ENCODE measurements at regions not wholly inside any gene's neighbourhood (a gene's known extent, or its start where the extent isn't known, plus 50 kb on each side); places are given as distances from the start of the nearest gene placed in this dataset.

DNA sequence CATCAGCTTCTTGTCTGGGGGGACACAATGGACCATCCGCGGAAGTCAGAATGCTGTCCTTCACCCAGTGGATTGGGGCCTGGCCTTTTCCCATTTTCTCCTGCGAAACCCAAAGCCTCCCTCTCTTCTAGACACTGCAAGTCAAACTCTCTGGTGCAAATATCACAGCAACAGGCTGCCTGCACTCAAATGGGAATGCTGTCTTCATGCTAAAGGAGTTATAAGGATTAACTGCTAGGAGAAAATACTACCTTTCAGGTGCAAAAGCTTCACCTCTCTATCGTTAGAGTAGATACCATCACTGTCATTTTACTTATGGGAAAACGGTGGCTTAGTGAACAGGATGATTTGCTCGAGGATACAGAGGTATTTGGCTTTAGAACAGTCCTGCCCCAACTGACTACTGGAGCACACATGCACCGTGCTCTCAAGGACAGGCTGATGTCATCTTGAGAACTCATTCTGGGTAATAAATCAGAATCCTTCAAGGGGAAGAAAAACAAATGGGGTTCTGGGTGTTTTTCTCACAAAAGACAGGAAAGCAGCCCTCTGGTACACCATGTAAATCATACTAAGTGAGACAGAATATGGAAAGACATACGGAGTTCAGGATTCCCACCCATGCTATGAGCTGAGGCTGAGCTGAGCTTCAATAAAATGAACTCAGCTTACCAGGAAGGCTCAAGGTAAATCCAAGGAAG lies 100.9 kb downstream of the SAMD9 start:
- Histone ChIP-seq H3K27me3 (replicated peaks in 2 of 5; ENCODE audit: control insufficient read depth in 4 of 5, insufficient read depth in 5 of 5, low read length in 4 of 5) (no peaks in the 10 kb centered on the region), H3K4me1 (ENCODE audit: control extremely low read depth in 1 of 4, control insufficient read depth in 4 of 4, insufficient read depth in 4 of 4, low read length in 3 of 4) (peaks cover 21 to 46% (median 41%) of the 10 kb centered on the region in 4 experiments), H3K4me3 (ENCODE audit: control insufficient read depth in 1 of 7, extremely low read depth in 1 of 7, insufficient read depth in 4 of 7, low read depth in 2 of 7, low read length in 6 of 7) (peak overlapping the region in 3 of 7 experiments; percentile 12 to 48 (median 31)), H3K36me3 (ENCODE audit: control insufficient read depth in 4 of 4, insufficient read depth in 4 of 4, low read length in 3 of 4) (no peaks in the 10 kb centered on the region), H3K27ac (ENCODE audit: insufficient read depth in 1 of 2, low read depth in 1 of 2, low read length in 2 of 2, poor library complexity in 1 of 2, severe bottlenecking in 2 of 2) (peak overlapping the region; percentile 2 to 49), H3K9me3 (ENCODE audit: control extremely low read depth in 1 of 5, control insufficient read depth in 4 of 5, insufficient read depth in 2 of 5, low read depth in 1 of 5, low read length in 4 of 5) (no peaks in the 10 kb centered on the region)
- POLR2A ChIA-PET = no interaction called here
- peak in 2 of 3 donors; percentile 21 to 44 for DNase-seq
- 48% methylated on average over 7 of the region's 8 CpGs for WGBS (ENCODE audit: insufficient coverage)
- CTCF ChIA-PET = no interaction called here

DNA sequence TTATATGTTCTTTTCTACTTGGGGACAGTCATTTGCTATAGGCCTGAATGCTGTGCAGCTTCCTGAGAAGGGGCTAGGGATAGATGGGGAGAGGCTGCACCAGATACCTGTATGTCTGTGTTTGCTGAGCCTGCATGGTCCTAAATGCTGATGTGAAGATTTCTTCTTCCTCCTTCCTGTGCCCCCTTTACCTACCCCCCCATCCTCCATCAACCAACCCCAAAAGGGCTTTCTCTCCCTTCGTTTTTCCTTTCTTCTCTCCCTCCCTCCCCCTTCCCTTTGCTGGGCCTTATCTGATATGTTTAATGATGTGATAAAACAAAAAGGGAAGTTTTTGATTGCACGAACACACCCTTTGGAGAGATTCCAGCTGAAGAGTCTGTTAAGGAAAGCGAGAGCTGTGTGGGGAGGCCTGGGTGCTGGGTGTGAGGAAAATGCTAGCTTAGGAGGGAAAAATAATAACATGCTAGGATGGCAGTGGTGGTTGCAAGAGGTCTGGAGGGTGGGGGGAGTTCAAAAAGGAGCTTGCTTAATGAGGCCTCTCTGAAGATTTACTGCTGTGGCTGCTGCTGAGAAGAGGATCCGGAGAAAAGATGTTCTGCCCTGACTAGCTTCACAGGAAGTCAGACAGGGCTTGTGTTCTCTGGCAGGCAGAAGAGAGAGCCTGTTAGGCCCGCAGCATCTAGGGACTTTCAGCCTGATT lies 101.8 kb downstream of the SAMD9 start:
- Histone ChIP-seq H3K4me3 (ENCODE audit: control insufficient read depth in 1 of 7, extremely low read depth in 1 of 7, insufficient read depth in 4 of 7, low read depth in 2 of 7, low read length in 6 of 7) (peak overlapping the region in 3 of 7 experiments; percentile 37 to 48 (median 45)), H3K27ac (ENCODE audit: insufficient read depth in 1 of 2, low read depth in 1 of 2, low read length in 2 of 2, poor library complexity in 1 of 2, severe bottlenecking in 2 of 2) (peak overlapping the region; percentile 2 to 36), H3K27me3 (replicated peaks in 2 of 5; ENCODE audit: control insufficient read depth in 4 of 5, insufficient read depth in 5 of 5, low read length in 4 of 5) (no peaks in the 10 kb centered on the region), H3K9me3 (ENCODE audit: control extremely low read depth in 1 of 5, control insufficient read depth in 4 of 5, insufficient read depth in 2 of 5, low read depth in 1 of 5, low read length in 4 of 5) (no peaks in the 10 kb centered on the region), H3K36me3 (ENCODE audit: control insufficient read depth in 4 of 4, insufficient read depth in 4 of 4, low read length in 3 of 4) (no peaks in the 10 kb centered on the region), H3K4me1 (ENCODE audit: control extremely low read depth in 1 of 4, control insufficient read depth in 4 of 4, insufficient read depth in 4 of 4, low read length in 3 of 4) (peaks cover 21 to 46% (median 41%) of the 10 kb centered on the region in 4 experiments)
- ChIA-PET POLR2A (interaction anchor here (0.6 kb wide), 1 partner anchor 169 kb away, joined by 4 read pairs; no protein-coding TSS in a partner anchor), CTCF (no interaction called here)
- 0% methylated on average over 4 of the region's 5 CpGs for WGBS (ENCODE audit: insufficient coverage)
- peak; percentile 46 to 92 (median 86) for DNase-seq

DNA sequence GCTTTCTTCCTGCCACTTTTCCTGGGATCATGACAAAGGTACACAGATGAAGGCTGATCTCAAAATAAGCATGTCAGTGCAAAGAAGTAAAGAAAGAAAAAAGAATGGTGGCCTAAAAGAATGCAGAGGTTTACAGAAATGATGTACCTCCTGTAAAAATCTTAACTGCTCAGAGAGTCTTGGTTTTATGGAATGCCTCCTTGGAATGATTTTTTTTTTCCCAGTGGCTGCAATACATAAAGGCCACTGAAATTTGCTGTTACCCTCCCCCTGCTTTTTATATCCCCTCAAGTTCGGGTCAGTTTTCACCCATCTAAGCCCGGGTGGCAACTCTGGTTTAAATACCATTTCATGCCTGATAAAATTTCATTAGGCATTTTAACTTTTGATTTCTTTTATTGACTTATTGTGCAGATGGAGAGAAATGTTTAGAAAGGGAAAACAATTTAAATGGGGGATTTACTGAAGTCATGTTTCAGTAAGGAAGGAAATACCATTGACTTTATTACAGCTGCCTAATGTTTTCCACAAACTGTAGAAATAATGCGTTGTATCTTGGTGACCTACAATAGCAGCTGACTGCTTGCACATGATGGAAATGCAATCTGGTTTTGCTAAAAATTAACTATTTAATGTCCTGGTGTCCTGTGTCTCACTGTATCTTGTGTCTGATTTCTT lies 102.5 kb downstream of the SAMD9 start:
- Histone ChIP-seq H3K4me3 (ENCODE audit: control insufficient read depth in 1 of 7, extremely low read depth in 1 of 7, insufficient read depth in 4 of 7, low read depth in 2 of 7, low read length in 6 of 7) (peak overlapping the region in 2 of 7 experiments; percentile 20 to 45), H3K9me3 (ENCODE audit: control extremely low read depth in 1 of 5, control insufficient read depth in 4 of 5, insufficient read depth in 2 of 5, low read depth in 1 of 5, low read length in 4 of 5) (no peaks in the 10 kb centered on the region), H3K27ac (ENCODE audit: insufficient read depth in 1 of 2, low read depth in 1 of 2, low read length in 2 of 2, poor library complexity in 1 of 2, severe bottlenecking in 2 of 2) (no peak overlapping the region), H3K27me3 (replicated peaks in 2 of 5; ENCODE audit: control insufficient read depth in 4 of 5, insufficient read depth in 5 of 5, low read length in 4 of 5) (no peaks in the 10 kb centered on the region), H3K36me3 (ENCODE audit: control insufficient read depth in 4 of 4, insufficient read depth in 4 of 4, low read length in 3 of 4) (no peaks in the 10 kb centered on the region), H3K4me1 (ENCODE audit: control extremely low read depth in 1 of 4, control insufficient read depth in 4 of 4, insufficient read depth in 4 of 4, low read length in 3 of 4) (peaks cover 21 to 46% (median 41%) of the 10 kb centered on the region in 4 experiments)
- POLR2A ChIA-PET = interaction anchor here (0.6 kb wide), 1 partner anchor 170 kb away, joined by 4 read pairs; no protein-coding TSS in a partner anchor
- peak in 2 of 3 donors; percentile 29 to 43 for DNase-seq
- CTCF ChIA-PET = no interaction called here
- 0% methylated on average over 1 of the region's 3 CpGs for WGBS (ENCODE audit: insufficient coverage)

DNA sequence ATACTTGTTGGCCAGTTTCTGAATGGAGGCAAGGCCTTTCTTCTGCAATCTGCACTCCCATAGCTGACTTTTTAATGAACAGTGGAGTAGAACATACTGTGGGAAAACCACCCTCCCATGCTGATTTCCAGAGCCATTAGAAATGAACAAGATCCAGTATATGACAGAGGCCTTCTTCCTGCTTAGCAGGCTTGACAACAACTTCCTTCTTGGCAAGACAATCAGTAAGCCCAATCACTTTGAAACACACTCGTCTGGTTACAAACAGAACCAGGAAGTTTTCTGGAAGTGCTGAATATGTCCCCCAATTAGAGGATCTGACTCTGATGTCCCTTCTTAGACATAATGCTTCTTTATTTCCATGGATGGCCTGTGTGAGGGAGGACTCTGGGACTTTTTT lies 103.4 kb downstream of the SAMD9 start:
- POLR2A ChIA-PET = no interaction called here
- CTCF ChIA-PET = no interaction called here
- Histone ChIP-seq H3K4me1 (ENCODE audit: control extremely low read depth in 1 of 4, control insufficient read depth in 4 of 4, insufficient read depth in 4 of 4, low read length in 3 of 4) (peaks cover 21 to 46% (median 41%) of the 10 kb centered on the region in 4 experiments), H3K4me3 (ENCODE audit: control insufficient read depth in 1 of 7, extremely low read depth in 1 of 7, insufficient read depth in 4 of 7, low read depth in 2 of 7, low read length in 6 of 7) (no peak overlapping the region), H3K27me3 (replicated peaks in 2 of 5; ENCODE audit: control insufficient read depth in 4 of 5, insufficient read depth in 5 of 5, low read length in 4 of 5) (no peaks in the 10 kb centered on the region), H3K9me3 (ENCODE audit: control extremely low read depth in 1 of 5, control insufficient read depth in 4 of 5, insufficient read depth in 2 of 5, low read depth in 1 of 5, low read length in 4 of 5) (no peaks in the 10 kb centered on the region), H3K27ac (ENCODE audit: insufficient read depth in 1 of 2, low read depth in 1 of 2, low read length in 2 of 2, poor library complexity in 1 of 2, severe bottlenecking in 2 of 2) (no peak overlapping the region), H3K36me3 (ENCODE audit: control insufficient read depth in 4 of 4, insufficient read depth in 4 of 4, low read length in 3 of 4) (no peaks in the 10 kb centered on the region)
- peak in 2 of 3 donors; percentile 24 to 40 for DNase-seq
- WGBS (ENCODE audit: insufficient coverage) = no CpG with 5 or more reads among the region's 1 CpG

DNA sequence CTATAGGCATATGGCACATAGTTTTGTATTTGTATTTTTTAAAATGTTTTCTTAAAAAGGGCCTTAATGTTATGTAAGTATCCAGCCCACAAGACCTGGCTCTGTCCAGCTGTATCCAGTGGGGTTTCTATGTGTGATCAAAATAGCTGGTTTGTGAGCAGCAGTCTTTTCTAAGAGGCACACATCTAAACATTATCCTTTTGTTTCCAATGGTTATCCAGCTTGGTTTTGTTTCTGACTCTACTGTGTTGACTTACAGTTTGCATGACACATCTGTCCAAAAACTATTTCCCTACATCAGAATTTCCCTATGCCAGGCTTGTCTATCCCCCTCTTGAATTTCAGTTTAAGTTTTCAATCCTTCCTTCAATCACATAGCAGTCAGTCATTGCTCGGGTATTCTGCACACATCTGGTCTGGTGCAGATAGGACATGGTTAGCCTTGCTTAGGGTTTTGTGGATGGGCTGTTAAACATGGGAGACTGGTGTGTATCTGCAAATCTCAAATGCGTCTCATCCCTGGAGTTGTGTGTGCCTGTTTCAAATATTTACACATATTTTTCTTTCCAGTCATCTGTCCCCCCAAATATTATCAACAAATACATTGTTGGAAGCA lies 104.2 kb downstream of the SAMD9 start:
- no peaks in the 10 kb centered on the region for H3K9me3 ChIP-seq (ENCODE audit: control extremely low read depth in 1 of 5, control insufficient read depth in 4 of 5, insufficient read depth in 2 of 5, low read depth in 1 of 5, low read length in 4 of 5)
- no peak for DNase-seq
- H3K27me3 ChIP-seq (replicated peaks in 2 of 5; ENCODE audit: control insufficient read depth in 4 of 5, insufficient read depth in 5 of 5, low read length in 4 of 5) = no peaks in the 10 kb centered on the region
- H3K27ac ChIP-seq (ENCODE audit: insufficient read depth in 1 of 2, low read depth in 1 of 2, low read length in 2 of 2, poor library complexity in 1 of 2, severe bottlenecking in 2 of 2) = no peak overlapping the region
- no peak overlapping the region for H3K4me3 ChIP-seq (ENCODE audit: control insufficient read depth in 1 of 7, extremely low read depth in 1 of 7, insufficient read depth in 4 of 7, low read depth in 2 of 7, low read length in 6 of 7)
- ChIA-PET CTCF (interaction anchor here (0.5 kb wide), 1 partner anchor 86 kb away, joined by 3 read pairs; no protein-coding TSS in a partner anchor), POLR2A (no interaction called here)
- H3K36me3 ChIP-seq (ENCODE audit: control insufficient read depth in 4 of 4, insufficient read depth in 4 of 4, low read length in 3 of 4) = no peaks in the 10 kb centered on the region
- H3K4me1 ChIP-seq (ENCODE audit: control extremely low read depth in 1 of 4, control insufficient read depth in 4 of 4, insufficient read depth in 4 of 4, low read length in 3 of 4) = peaks cover 20 to 46% (median 41%) of the 10 kb centered on the region in 4 experiments
- 100% methylated on average over 1 of the region's 2 CpGs for WGBS (ENCODE audit: insufficient coverage)

DNA sequence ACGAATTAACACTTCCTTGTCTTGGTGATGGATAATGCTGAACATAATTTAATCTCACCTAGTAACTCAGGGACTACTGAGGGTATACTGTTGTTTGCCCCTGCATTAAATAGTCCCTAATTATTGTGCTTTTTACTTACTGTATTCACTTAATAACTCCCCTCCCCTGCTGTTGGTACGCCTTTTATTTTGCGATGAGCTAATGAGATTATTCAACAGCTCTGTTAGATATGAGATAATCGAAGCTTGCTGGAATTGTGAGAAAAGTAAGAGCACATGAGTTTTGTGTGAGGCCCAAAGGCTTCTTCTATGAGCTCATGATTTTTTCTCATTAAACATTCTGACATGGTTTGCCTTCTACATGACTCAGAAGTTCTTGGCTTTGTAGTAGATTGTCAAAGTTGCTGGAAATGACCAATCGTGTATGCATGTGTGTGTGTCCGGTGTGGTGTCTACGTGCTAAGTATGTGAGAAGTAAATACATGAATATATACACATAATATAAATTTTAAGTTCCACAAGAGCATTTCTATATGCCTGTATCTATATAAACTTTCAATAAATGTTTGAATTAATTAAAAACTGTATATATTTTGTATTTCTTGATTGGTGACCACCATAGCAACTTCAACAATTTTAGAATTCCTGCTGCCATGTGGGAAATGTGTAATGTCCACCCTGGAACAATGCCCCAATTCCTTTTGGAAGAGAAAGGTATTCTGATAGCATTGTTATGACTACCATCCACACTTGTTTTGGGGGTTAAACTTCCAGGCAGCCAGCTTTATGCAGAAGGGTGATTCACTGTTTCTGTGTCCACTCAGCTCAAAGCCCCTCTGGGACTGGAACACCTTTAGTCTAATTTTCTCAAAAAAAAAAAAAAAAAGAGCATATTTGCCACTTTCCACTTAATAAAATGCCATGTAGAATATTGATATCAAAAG lies 106.2 kb downstream of the SAMD9 start:
- DNase-seq = no peak
- no peak overlapping the region for H3K4me3 ChIP-seq (ENCODE audit: control insufficient read depth in 1 of 7, extremely low read depth in 1 of 7, insufficient read depth in 4 of 7, low read depth in 2 of 7, low read length in 6 of 7)
- no peaks in the 10 kb centered on the region for H3K9me3 ChIP-seq (ENCODE audit: control extremely low read depth in 1 of 5, control insufficient read depth in 4 of 5, insufficient read depth in 2 of 5, low read depth in 1 of 5, low read length in 4 of 5)
- H3K27me3 ChIP-seq (replicated peaks in 2 of 5; ENCODE audit: control insufficient read depth in 4 of 5, insufficient read depth in 5 of 5, low read length in 4 of 5) = no peaks in the 10 kb centered on the region
- ChIA-PET POLR2A (no interaction called here), CTCF (no interaction called here)
- no peak overlapping the region for H3K27ac ChIP-seq (ENCODE audit: insufficient read depth in 1 of 2, low read depth in 1 of 2, low read length in 2 of 2, poor library complexity in 1 of 2, severe bottlenecking in 2 of 2)
- peaks cover 8 to 26% (median 25%) of the 10 kb centered on the region in 4 experiments for H3K4me1 ChIP-seq (ENCODE audit: control extremely low read depth in 1 of 4, control insufficient read depth in 4 of 4, insufficient read depth in 4 of 4, low read length in 3 of 4)
- WGBS (ENCODE audit: insufficient coverage) = 100% methylated on average over 1 of the region's 7 CpGs
- no peaks in the 10 kb centered on the region for H3K36me3 ChIP-seq (ENCODE audit: control insufficient read depth in 4 of 4, insufficient read depth in 4 of 4, low read length in 3 of 4)
